ENCODE measurements at regions not wholly inside any gene's neighbourhood (a gene's known extent, or its start where the extent isn't known, plus 50 kb on each side); places are given as distances from the start of the nearest gene placed in this dataset.

- TF ChIP-seq CTCF (conservative IDR thresholded peaks at IDR 0.05) (no peak), ZFX (IDR thresholded peaks at IDR 0.05) (no peak)
Measured at GRCh38 chr1:64337475-64337874, 132.5 kb upstream of the CACHD1 start.
